ENCODE measurements at regions not wholly inside any gene's neighbourhood (a gene's known extent, or its start where the extent isn't known, plus 50 kb on each side); places are given as distances from the start of the nearest gene placed in this dataset.

- H3K27ac ChIP-seq (ENCODE audit: low read depth in 1 of 2, low read length in 1 of 2) = no peak overlapping the region
- 77 to 83% methylated on average over 4 of the region's 4 CpGs for WGBS, 2 donors
- peaks cover 0 to 6% (median 1%) of the 10 kb centered on the region in 4 donors for H3K36me3 ChIP-seq (ENCODE audit: control insufficient read depth in 4 of 4, insufficient read depth in 4 of 4, low read length in 4 of 4)
- ATAC-seq (ENCODE audit: insufficient read depth, low FRiP score) (no peak), DNase-seq (peak in 1 of 3 donors; percentile 20)
- no peak overlapping the region for H3K4me3 ChIP-seq
- H3K4me1 ChIP-seq (ENCODE audit: control insufficient read depth in 5 of 5, insufficient read depth in 5 of 5, low read length in 5 of 5) = peaks cover 0 to 8% (median 5%) of the 10 kb centered on the region in 5 donors
- H3K27me3 ChIP-seq (ENCODE audit: control insufficient read depth in 3 of 3, insufficient read depth in 3 of 3, low read length in 2 of 3) = no peaks in the 10 kb centered on the region
- no peak overlapping the region for H3K9ac ChIP-seq (ENCODE audit: insufficient read depth in 1 of 2, low read length in 2 of 2)
- TF ChIP-seq, protein P1, sequence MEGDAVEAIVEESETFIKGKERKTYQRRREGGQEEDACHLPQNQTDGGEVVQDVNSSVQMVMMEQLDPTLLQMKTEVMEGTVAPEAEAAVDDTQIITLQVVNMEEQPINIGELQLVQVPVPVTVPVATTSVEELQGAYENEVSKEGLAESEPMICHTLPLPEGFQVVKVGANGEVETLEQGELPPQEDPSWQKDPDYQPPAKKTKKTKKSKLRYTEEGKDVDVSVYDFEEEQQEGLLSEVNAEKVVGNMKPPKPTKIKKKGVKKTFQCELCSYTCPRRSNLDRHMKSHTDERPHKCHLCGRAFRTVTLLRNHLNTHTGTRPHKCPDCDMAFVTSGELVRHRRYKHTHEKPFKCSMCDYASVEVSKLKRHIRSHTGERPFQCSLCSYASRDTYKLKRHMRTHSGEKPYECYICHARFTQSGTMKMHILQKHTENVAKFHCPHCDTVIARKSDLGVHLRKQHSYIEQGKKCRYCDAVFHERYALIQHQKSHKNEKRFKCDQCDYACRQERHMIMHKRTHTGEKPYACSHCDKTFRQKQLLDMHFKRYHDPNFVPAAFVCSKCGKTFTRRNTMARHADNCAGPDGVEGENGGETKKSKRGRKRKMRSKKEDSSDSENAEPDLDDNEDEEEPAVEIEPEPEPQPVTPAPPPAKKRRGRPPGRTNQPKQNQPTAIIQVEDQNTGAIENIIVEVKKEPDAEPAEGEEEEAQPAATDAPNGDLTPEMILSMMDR (IDR thresholded peaks at IDR 0.05; ENCODE audit: control extremely low read depth, extremely low read depth) = no peak
- H3K9me3 ChIP-seq (ENCODE audit: control insufficient read depth in 4 of 4, insufficient read depth in 3 of 4, low read length in 3 of 4) = peaks cover 0 to 8% (median 2%) of the 10 kb centered on the region in 4 donors
Measured at GRCh38 chr2:217313386-217313785, 453.5 kb upstream of the TNP1 start.

DNA sequence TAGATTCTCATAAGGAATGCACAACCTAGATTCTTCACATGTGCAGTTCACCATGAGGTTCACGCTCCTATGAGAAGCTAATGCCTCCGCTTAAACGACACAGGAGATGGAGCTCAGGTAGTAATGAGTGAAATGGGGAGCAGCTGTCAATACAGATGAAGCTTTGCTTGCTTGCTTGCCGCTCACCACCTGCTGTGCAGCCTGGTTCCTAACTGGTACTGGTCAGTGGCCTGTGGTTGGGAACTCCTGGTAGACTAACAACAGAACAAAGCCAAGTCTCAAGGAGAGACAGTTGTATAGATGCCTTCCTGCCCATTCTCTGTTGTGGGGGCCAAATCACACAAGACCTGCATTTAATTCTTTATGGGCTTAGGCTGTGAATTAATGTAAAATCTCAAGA is 449.2 kb upstream of the TNP1 start:
- TF ChIP-seq, protein P1 (IDR thresholded peaks at IDR 0.05; ENCODE audit: control extremely low read depth, extremely low read depth) = no peak
- no peaks in the 10 kb centered on the region for H3K27me3 ChIP-seq (ENCODE audit: control insufficient read depth in 3 of 3, insufficient read depth in 3 of 3, low read length in 2 of 3)
- no peak for ATAC-seq (ENCODE audit: insufficient read depth, low FRiP score)
- no peak for DNase-seq
- H3K36me3 ChIP-seq (ENCODE audit: control insufficient read depth in 4 of 4, insufficient read depth in 4 of 4, low read length in 4 of 4) = no peaks in the 10 kb centered on the region
- H3K27ac ChIP-seq (ENCODE audit: low read depth in 1 of 2, low read length in 1 of 2) = no peak overlapping the region
- no peak overlapping the region for H3K4me3 ChIP-seq
- WGBS, 2 donors = 97% methylated on average over 4 of the region's 4 CpGs
- peaks cover 0 to 2% (median 0%) of the 10 kb centered on the region in 4 donors for H3K9me3 ChIP-seq (ENCODE audit: control insufficient read depth in 4 of 4, insufficient read depth in 3 of 4, low read length in 3 of 4)
- H3K9ac ChIP-seq (ENCODE audit: insufficient read depth in 1 of 2, low read length in 2 of 2) = no peak overlapping the region
- peaks cover 0 to 5% (median under 1%) of the 10 kb centered on the region in 5 donors for H3K4me1 ChIP-seq (ENCODE audit: control insufficient read depth in 5 of 5, insufficient read depth in 5 of 5, low read length in 5 of 5)

DNA sequence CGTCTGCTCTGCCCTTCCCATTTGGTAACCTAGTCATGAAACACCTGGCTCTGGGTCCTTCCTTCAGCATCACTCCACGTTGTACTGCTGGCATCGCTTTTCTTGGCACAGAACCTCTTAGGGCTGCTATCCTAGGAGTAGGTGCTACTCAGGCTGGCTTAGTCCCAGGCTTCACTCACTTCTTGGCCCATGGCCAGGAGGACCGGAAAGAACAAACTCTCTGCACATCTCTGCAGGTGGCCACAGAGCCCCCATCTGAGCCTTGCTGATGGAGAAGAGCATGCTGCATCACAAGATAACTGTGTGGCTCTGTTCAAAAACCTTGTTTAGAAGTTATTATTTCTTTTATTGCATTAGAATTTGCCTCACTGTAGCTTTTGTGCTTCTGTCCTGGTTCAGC is 447.2 kb upstream of the TNP1 start:
- TF ChIP-seq, protein P1 (IDR thresholded peaks at IDR 0.05; ENCODE audit: control extremely low read depth, extremely low read depth) = no peak
- Histone ChIP-seq H3K9ac (ENCODE audit: insufficient read depth in 1 of 2, low read length in 2 of 2) (no peak overlapping the region), H3K27me3 (ENCODE audit: control insufficient read depth in 3 of 3, insufficient read depth in 3 of 3, low read length in 2 of 3) (no peaks in the 10 kb centered on the region), H3K9me3 (ENCODE audit: control insufficient read depth in 4 of 4, insufficient read depth in 3 of 4, low read length in 3 of 4) (peaks cover 0 to 2% (median 0%) of the 10 kb centered on the region in 4 donors), H3K27ac (ENCODE audit: low read depth in 1 of 2, low read length in 1 of 2) (no peak overlapping the region), H3K4me1 (ENCODE audit: control insufficient read depth in 5 of 5, insufficient read depth in 5 of 5, low read length in 5 of 5) (no peaks in the 10 kb centered on the region), H3K36me3 (ENCODE audit: control insufficient read depth in 4 of 4, insufficient read depth in 4 of 4, low read length in 4 of 4) (no peaks in the 10 kb centered on the region), H3K4me3 (no peak overlapping the region)
- DNase-seq = no peak
- no peak for ATAC-seq (ENCODE audit: insufficient read depth, low FRiP score)
- WGBS, 2 donors = 64 to 82% methylated on average over 4 of the region's 4 CpGs

DNA sequence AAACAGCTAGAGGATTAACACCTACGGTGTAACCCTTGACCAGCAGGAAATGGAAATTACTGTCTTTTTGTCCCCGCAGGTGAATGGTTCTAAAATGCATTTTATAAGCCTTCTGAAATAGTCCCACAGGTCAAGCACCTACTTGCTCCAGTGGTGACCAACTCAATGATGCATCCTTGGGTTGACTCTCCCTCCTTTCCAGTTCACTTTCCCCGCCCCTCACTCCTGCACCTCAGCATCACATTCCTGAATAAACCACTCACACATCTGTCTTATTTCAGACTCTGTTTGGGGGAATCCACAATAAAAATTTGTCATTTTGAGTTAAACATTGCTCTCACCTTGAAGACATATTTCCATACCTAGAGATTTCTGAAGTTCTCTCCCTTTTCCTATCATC is 446.0 kb upstream of the TNP1 start:
- Histone ChIP-seq H3K9me3 (ENCODE audit: control insufficient read depth in 4 of 4, insufficient read depth in 3 of 4, low read length in 3 of 4) (peaks cover 0 to 2% (median 0%) of the 10 kb centered on the region in 4 donors), H3K4me1 (ENCODE audit: control insufficient read depth in 5 of 5, insufficient read depth in 5 of 5, low read length in 5 of 5) (peaks cover 0 to 4% (median 0%) of the 10 kb centered on the region in 5 donors), H3K27me3 (ENCODE audit: control insufficient read depth in 3 of 3, insufficient read depth in 3 of 3, low read length in 2 of 3) (no peaks in the 10 kb centered on the region), H3K9ac (ENCODE audit: insufficient read depth in 1 of 2, low read length in 2 of 2) (no peak overlapping the region), H3K27ac (ENCODE audit: low read depth in 1 of 2, low read length in 1 of 2) (no peak overlapping the region), H3K36me3 (ENCODE audit: control insufficient read depth in 4 of 4, insufficient read depth in 4 of 4, low read length in 4 of 4) (no peaks in the 10 kb centered on the region), H3K4me3 (no peak overlapping the region)
- DNase-seq (no peak), ATAC-seq (ENCODE audit: insufficient read depth, low FRiP score) (no peak)
- TF ChIP-seq, protein P1 (IDR thresholded peaks at IDR 0.05; ENCODE audit: control extremely low read depth, extremely low read depth) = no peak
- 91 to 92% methylated on average over 3 of the region's 3 CpGs for WGBS, 2 donors
